ENCODE measurements at regions not wholly inside any gene's neighbourhood (a gene's known extent, or its start where the extent isn't known, plus 50 kb on each side); places are given as distances from the start of the nearest gene placed in this dataset.

DNA sequence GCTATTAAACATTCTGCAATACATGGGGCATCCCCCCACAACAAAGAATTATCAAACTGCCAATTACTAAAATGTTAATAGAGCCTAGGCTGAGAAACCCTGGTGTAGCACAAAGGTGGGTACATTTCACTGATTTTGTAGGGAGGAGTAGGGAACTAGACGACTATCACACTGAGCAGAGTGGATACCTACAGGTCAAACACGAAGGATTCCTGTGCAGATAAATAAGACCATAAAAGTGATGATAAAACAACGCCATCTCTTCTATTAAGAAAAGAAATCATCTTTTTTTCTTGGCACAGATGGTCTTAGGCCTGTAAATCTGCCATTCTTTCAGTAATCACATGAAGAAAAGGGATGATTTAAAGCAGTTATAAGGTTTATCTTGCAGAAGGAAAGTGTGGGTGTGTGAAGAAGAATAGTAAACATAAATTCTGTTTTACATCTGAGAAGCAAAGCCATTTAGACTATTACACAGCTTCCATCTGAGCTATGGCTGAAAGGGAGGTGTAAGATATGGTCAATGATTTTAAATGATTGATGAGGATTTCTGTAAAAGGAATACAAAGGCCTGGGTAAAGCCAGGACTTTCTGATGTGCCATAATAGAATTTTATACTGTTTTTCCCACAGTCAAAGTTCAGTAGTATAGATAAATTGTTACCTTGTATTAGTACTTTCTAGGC is 429.4 kb upstream of the GOT2 start:
- TF ChIP-seq POLR2A (IDR thresholded peaks at IDR 0.05): no peak
- TF ChIP-seq, protein P1, sequence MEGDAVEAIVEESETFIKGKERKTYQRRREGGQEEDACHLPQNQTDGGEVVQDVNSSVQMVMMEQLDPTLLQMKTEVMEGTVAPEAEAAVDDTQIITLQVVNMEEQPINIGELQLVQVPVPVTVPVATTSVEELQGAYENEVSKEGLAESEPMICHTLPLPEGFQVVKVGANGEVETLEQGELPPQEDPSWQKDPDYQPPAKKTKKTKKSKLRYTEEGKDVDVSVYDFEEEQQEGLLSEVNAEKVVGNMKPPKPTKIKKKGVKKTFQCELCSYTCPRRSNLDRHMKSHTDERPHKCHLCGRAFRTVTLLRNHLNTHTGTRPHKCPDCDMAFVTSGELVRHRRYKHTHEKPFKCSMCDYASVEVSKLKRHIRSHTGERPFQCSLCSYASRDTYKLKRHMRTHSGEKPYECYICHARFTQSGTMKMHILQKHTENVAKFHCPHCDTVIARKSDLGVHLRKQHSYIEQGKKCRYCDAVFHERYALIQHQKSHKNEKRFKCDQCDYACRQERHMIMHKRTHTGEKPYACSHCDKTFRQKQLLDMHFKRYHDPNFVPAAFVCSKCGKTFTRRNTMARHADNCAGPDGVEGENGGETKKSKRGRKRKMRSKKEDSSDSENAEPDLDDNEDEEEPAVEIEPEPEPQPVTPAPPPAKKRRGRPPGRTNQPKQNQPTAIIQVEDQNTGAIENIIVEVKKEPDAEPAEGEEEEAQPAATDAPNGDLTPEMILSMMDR (IDR thresholded peaks at IDR 0.05): no peak
